GM18499 (cell line): ENCODE measurements at regions not wholly inside any gene's neighbourhood (a gene's known extent, or its start where the extent isn't known, plus 50 kb on each side); places are given as distances from the start of the nearest gene placed in this dataset.
A peak's percentile ranks its signal among the peaks of the same experiment; 100 is the strongest.

Source experiments
- ATAC-seq: cut with Tn5 transposase; IDR thresholded peaks from one replicate; pipeline ENCODE4 v1.9.1; 2021; ENCODE audit warnings: moderate number of reproducible peaks; ENCODE audit not compliant: insufficient read depth, unreplicated experiment

DNA sequence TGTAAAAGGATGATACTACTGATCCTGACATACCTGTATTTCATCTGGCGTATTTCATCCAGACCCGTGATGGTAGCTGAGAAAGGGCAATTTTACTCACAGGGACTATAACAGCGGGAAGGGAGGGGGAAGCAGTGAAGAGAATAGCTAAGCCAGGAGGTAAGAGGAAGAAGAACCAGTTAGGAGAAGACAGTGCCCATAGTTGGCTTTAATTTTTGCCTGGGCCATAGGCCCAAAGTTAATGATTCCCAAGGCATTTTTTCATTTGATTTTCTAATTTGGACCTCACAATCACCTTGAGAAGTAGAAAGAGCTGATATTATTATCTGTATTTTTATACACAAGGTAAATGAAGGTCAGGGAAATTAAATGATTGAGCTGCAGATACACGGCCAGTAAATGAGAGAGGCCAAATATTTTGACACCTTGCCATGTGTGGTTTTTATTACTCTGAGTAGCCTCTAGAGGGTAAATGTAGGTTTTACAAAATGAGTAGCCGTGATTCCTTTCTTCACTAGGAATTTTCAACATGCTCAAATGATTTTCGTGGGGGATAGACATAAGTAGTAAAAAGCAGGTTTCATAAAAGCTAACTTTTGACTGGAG is 382.2 kb downstream of the FUT8 start:
- ATAC-seq, result no peak

DNA sequence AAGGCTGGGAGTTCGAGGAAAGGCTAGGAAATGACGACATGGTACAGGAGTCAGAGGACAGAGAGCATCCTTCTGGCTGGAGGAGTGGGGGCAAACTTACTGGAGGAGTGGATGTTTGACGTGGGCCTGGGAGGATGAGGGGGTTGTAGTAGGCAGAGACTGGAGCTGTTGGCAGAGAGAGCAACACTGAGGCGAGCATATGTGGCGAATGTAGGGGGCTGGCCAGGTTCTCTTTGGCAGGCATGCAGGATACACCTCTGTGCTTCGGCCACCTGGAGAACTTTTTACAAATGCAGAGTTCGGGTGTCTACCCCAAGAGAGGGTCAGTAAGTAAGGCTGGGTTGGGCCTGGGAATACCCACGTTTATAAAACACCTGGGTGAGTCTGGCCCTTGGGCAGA is 385.7 kb downstream of the FUT8 start:
- no peak for ATAC-seq

DNA sequence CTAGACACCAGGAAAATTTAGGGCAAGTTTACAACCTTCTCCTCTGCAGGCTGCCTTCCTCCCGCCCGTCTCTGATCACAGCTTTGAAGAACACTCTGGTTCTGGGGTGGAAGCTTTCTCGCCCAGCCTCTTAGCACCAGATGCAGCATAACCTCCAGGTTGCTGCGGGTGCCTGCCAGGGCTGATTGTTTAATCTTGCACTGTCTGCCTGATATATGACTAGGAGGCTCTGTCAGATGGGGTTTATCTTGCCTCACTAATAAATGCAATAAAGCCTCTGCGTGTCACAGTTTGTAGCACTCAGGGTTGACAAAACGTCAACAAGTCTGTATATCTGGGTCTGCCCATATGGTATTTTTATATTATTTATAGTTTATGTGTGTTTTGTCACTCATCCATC is 388.2 kb downstream of the FUT8 start:
- no peak for ATAC-seq

DNA sequence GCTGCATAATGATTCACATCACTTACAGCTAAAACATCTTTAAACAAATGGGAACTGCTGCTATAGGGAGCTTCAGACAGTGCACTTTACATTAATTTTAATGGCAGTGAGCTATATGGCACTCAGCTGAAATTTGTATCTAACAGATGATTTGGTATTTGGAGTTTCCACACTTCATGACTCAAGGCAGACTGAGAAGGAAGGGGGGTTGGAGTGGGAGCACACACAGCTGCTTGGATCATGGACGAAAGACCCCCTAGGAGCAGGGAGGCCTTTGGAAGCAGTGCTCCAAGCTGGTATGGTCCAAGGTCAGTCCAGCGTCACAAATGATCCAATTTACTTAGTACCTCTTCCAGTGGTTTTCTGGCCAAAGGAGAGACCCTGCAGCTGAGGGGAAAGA is 389.7 kb downstream of the FUT8 start:
- no peak for ATAC-seq

DNA sequence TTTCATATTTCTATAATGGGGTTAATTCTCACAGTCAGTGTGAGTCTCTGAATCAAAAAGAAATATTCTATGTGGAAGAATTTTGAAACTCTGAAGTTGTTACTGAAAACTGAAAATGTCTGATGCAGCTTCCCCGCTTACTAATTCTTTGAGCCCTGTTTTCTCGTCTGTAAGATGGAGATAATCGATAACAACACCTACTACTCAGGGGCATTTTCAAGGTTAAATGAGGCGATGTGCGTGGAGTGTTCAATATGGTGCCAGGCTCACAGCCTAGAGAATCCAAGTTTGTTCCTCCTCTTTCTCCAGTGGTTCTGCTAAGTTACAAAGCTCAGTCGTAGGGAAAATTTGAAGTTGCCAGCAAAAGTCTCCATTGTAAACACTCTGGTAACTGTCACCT is 391.4 kb downstream of the FUT8 start:
- no peak for ATAC-seq

DNA sequence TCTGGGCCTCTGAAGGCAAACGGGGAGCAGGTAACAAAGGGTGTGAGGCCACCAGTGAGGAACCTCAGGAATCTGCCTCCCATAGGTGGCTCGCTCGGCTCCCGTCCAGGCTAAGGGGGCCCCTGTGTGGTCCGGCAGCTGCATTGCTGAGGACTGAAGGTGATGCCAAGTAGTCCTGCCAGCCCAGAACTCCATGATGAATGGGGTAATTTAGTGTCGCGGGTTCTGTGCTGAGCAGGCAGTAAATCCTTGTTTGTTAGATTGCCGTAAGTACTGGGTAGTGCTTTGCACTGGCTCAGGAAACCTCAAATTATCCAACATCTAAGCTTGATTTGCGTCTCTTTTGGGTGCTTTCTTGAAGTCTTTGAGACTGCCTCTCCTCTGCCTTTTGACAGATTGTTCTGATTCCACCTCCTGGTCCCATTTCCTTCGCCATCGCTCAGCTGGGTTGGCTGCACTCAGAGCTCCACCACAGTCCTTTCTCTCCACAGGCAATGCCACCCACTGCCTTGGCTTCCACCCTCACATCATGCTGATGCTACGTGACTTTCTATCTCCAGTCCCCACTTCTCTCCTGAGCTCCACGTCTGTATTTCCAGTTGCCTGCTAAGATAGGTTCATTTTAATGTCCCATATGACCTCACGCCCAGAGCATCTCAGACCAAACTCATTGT is 392.0 kb downstream of the FUT8 start:
- ATAC-seq, result no peak

DNA sequence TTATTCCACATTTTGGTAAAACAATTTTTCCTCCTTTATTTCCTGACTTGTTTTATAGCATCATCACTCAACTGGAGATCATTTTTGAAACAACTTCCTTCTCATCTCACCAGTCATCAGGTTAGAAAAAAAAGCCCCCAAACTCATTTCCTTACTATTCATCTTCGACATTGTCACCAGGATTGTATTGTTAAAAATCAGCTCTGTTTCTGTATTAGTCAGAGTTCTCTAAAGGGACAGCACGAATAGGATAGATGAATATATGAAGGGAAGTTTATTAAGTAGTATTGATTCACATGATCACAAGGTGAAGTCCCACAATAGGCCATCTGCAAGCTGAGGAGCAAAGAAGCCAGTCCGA is 392.6 kb downstream of the FUT8 start:
- ATAC-seq, result peak; percentile 52

DNA sequence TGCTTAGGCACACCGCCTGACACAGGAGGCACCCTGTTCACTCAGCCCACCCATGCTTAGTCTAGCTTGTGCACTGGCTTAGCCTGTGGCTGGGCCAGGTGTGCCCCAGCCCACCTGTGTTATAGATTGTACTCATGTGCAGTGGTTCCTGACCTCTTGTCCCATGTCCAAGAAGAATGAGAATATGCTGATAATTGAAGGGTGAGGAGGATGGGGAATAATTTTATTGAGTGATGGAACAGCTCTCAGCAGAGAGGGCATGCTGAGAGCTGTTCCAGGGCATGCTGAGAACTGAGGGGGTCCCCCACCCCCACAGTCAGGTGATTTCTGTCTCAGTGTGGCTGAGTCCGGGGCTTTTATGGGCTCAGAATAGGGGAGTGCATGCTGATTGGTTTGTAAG is 395.9 kb downstream of the FUT8 start:
- no peak for ATAC-seq

DNA sequence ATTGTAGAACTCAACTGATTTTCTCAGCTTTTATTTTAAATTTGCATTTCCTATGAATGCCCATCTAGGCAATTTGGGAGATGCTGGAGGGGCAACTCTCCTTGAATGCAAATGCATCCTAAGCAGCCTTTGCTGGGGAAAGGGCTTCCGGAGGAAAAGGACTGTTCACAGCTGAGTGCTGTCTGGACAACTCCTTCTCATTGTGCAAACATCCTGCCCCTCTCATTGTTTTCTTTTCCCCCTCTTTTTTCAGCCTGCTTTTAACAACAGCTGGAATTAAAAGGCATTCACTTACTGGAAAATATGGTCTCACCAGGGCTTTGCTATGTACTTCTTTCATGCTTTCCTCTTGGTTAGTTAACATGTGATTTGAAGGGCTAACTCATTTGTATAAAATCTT is 397.8 kb downstream of the FUT8 start:
- no peak for ATAC-seq

DNA sequence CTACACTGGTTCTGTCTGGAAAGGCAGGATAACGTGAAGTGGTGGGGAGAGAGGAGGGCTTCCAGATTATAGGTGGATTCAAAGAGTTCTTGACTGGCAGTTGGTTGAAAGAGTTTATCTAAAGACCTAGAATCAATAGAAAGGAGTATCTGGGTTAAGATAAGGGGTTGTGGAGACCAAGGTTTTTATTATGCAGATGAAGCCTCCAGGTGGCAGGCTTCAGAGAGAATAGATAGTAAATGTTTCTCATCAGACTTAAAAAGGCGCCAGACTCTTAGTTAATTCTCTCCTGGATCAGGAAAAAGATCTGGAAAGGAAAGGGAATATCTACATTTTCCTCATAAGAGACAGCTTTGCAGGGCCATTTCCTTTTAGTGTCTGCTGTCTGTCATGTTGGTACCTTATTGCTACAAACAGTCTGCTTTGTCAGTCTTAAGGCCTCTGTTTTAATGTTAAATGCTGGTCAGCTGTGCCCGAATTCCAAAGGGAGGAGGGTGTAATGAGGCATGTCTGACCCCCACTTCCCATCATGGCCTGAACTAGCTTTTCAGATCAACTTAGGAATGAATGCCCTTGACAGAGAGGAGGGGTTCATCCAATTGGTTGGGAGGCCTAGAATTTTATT is 401.3 kb downstream of the FUT8 start:
- ATAC-seq, result no peak

DNA sequence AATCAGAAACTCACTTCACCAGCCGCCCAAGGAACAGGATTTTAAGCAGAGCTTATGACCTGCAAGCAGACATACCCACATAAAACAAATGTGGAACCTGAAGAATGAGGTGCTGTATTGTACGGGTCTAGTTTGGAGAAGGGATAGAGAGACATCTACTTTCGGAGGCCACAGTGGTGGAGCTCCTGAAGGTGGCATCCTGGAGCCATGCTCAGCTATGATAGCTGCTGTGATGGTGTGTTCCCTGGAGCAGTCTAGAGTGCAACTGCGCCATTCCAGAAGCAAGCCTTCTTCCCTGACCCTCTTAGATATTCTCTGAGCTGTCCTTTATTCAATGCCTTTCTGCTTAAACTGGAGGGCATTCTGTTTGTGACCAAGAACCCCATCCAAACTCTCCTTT is 402.6 kb downstream of the FUT8 start:
- no peak for ATAC-seq

DNA sequence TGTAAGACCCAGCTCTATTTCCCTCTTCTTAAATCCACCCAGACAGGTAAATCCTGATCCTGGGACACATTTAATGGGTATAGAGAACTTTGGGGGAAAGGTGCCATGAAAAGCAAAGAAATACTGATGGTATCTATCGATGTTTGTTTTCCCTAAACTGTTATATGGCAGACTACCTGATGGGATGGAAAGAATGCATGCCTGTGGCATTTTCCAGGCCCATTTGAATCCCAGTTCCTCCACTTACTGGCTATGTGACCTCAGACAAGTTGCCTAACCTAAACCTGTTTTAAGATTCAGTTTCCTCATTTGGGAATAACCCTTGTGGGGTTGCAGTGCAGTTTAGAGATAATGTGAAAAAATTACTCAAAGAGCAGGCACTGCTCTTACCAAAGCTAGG is 404.5 kb downstream of the FUT8 start:
- no peak for ATAC-seq

DNA sequence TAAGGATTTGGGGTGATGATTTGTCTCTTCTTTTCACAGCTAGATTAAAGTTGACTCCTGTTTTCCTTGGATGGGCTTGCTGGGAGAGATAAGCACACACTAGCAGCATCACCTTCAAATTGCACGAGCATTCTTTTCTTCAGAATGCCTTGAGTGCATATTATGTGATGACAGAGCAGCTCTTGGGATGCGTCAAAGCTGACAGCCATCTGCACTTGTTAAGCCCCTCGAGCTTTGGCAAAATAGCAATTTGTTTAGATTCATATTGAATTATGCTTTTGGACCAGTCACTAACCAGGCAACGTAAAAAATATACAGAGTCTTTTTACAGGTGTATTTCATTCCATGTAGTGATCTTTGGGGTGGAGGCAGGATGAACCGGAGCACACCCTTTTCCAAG is 407.0 kb downstream of the FUT8 start:
- no peak for ATAC-seq

DNA sequence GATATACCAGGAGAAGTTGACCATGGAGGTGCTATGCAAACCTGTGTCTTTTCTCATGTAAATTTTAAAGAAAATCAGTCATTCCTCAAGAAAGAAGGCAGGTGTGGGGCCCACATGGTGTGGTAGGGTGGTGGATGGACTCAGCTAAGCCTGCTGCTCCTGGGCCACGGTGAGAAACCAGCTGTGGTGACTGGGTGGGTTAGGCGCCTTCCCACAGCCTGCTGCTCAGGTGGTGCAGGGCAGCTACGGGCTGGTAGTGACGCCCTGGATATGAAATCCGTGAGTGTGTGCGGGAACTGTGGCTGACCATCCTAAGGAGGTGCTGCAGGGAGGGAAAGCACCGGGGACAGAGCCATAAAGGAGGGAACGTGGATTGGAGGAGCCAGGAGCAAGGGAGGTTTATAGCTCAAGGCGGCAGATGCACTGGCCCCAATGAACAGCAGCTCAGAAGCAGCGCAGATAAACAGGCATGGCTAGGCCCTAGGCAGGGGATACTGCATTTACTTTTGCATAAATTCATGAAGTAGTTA is 408.8 kb downstream of the FUT8 start:
- no peak for ATAC-seq

DNA sequence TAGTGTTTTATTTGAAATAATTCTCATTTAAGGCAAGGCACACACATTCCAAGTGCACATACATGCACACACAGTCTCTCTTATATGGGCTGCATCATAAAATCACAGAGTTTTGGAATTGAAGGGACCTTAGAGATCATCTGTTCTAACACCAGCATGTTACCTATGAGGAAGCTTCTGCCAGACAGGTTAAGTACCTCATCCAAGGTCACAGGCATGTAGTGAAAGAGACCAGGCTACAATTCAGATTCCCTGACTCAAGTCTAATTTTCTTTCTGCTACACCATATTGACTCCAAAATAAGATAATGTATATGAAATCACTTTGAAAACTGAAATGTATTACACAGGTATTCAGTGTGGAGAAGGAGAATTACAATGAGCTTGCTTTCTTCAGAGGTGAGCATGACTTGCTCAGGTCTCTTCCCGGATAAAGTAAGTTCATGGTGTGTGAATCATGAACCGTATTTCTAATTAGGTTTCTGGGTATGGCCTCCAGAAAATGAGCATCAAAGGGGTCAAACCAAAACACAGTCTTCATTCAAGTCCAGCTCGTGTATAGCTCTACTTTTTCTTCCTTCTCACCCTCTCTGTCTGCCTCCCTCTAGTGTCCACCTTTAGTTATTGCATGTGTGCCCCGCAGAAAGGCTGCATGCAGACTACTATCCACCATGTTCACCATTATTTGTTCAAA is 411.9 kb downstream of the FUT8 start:
- no peak for ATAC-seq

DNA sequence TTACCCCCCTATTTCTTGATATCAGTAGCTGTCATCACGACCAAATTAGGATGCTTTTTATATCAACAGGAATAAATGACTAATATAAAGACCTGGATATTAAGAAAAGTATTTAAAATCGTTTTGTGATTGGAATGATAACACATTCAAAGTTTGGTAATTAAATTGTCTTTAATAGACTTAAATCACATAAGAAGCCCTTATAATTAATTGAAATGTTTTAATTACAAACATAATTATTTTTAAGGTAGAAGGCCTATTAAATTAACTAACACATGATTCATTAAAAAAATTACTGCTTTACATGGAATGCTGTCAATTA is 412.4 kb downstream of the FUT8 start:
- no peak for ATAC-seq

DNA sequence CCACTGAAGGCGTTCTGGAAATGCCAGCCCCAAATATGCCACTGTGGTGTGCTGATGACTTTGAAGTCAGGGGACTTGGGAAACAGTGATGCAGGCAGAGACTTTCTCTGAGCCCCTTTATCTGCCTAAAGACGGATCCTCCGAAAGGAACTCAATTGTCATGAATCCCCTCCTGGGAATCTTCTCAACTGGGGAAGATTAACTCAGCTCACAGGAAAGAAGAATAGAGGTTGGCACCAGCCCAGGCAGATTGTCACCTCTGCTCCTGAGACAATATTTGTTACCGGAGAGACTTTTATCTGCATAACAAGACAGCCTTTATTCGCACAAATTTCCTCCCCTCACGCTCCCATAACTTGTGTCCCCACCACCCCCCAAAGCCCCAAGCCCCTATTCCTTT is 414.4 kb downstream of the FUT8 start:
- no peak for ATAC-seq

DNA sequence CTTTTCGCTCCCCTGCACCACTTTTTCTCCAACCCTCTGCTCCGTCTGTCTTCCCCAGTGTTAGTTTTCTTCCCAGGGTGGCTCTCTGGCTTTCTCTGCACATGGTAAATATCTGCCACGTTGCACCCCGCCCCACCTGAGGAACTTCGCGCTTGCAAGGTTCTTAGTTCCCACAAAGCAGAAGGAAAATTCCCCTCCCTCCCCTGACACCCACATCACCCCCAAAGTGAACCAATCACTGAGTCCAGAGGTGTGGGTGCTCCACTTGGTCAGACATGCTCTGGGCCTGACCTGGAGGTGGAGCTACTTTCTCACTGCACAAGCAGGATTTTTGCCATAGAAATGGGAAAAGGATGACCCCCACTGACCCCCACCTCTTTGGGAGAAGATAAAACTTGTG is 415.0 kb downstream of the FUT8 start:
- ATAC-seq, result no peak

DNA sequence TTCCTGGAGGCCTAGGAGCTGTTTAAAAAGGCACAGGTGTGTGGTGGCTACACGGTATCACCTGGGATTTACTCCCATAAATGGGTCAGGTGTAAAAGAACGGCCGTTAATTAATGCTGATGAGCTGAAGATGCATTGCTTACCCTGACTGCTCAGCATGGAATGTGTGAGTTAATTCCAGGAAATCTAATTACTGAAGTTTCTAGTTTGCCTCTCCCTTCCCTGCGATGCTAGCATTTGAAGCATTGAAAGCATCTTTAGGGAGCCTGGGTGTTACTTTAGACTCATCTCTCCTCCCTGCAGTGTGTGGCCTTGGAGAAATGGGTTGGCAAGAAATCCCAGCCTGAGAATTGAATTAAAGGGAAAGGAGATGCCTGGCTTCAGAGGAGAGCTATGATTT is 415.9 kb downstream of the FUT8 start:
- no peak for ATAC-seq

DNA sequence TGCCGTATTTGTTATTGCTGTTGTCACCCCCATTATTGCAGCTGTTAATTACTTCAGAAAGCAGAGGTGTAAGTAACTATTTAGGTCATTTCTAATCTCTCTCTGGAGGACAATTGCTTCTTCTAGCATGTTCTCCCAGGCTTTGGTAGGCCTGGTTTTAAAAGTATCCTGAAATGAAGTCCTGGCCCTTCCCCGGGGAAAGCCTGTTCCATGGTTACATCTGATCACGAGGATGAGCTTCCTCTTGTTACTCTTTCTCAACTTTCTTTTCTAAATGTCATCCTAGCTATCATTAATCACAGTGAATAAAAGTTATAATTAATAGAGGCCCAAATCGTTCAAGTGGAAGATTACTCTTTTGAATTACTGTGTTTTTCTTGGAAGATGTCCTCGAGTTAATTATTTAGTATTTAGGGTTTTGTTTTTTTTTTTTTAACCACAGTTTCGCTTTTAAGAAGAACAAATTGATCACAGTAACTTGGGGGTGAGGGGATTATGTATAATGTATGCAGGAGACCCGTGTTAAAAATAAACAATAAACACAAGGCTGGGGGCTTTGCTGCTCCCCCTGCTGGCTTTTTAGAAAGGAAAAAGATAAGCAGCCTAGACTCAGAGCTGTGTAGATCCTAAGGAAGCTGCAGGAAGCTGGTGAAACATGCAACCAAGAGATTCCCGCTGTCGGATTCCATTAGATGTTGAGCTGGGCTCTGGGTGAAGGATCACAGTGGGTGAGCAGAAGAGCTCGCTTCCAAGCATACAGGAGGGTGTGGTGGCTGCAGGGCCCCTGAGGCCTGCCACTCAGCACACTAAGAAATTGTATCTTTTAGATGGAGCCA is 420.1 kb downstream of the FUT8 start:
- no peak for ATAC-seq
